GM23248 (cell line): ENCODE measurements at regions not wholly inside any gene's neighbourhood (a gene's known extent, or its start where the extent isn't known, plus 50 kb on each side); places are given as distances from the start of the nearest gene placed in this dataset.

ENCODE experiments used
- EZH2 ChIP-seq: fragments of 200-600 bp; sonication (generic); IDR thresholded peaks from 2 replicates; pipeline ENCODE4 v1.6.1; 2018; ENCODE audit warnings: antibody characterized with exemption, mild to moderate bottlenecking; ENCODE audit not compliant: insufficient read depth, poor library complexity, severe bottlenecking
- EZH2phosphoT487 ChIP-seq: fragments of 200-600 bp; sonication (generic); IDR thresholded peaks from 2 replicates; pipeline ENCODE4 v1.6.1; 2018; ENCODE audit warnings: antibody characterized with exemption, moderate library complexity, mild to moderate bottlenecking, low read depth; ENCODE audit not compliant: insufficient read depth

DNA sequence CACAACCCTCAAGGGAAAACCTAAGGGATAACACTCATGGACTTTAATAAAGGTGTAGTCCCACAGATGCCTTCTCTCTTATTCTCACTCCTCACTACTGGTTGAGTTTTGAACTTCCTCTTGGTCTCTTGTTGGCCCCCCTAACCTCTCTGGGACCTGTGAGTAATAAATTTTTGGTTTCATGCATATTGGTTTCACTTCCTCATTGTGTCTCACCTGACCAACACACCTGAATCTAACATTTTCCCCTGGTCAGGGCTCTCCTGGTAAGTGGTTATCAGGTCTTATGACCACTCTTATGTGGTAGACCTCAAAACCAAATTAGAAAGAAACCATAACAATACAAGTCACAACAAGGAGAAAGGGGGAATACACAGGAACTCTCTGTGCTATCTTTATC lies 60.5 kb upstream of the PRMT6 start:
- TF ChIP-seq EZH2 (no peak), EZH2phosphoT487 (no peak)
